Fibroblast of lung (primary cell): ENCODE measurements at regions not wholly inside any gene's neighbourhood (a gene's known extent, or its start where the extent isn't known, plus 50 kb on each side); places are given as distances from the start of the nearest gene placed in this dataset.

Source experiments
- DNase-seq, 2 donors: peaks; one replicate each; pipeline versions ENCODE4 v3.0.0 to v3.0.0-alpha.2; 2010; ENCODE audit warnings: low read depth in 2 of 2
- H2AFZ ChIP-seq: 2 replicates; pipeline ENCODE4 v1.5.1; 2012; ENCODE audit warnings: low read length, control low read depth, inconsistent platforms
- H3K27ac ChIP-seq: 2 replicates; pipeline ENCODE4 v1.5.1; 2011; ENCODE audit warnings: low read length, control low read depth; ENCODE audit not compliant: insufficient read depth
- H3K27me3 ChIP-seq: 2 replicates; pipeline ENCODE4 v1.5.1; 2011; ENCODE audit warnings: mild to moderate bottlenecking, low read length; ENCODE audit not compliant: control insufficient read depth, insufficient read depth
- H3K36me3 ChIP-seq: 2 replicates; pipeline ENCODE4 v1.5.1; 2011; ENCODE audit warnings: low read length; ENCODE audit not compliant: control insufficient read depth, insufficient read depth
- H3K4me1 ChIP-seq: 2 replicates; pipeline ENCODE4 v1.5.1; 2011; ENCODE audit warnings: low read length; ENCODE audit not compliant: control insufficient read depth, insufficient read depth; ENCODE audit errors: extremely low read depth
- H3K4me2 ChIP-seq: 2 replicates; pipeline ENCODE4 v1.5.1; 2011; ENCODE audit warnings: low read length, control low read depth; ENCODE audit not compliant: insufficient read depth; ENCODE audit errors: extremely low read depth
- H3K4me3 ChIP-seq, 4 experiments: fragments of 200-600 bp in 1 of 4; sonication (generic) in 1 of 4; replicated peaks in 1 of 4; 2 replicates each; pipeline ENCODE4 v1.5.1; 2011 to 2016; ENCODE audit warnings: low read length in 4 of 4, low read depth in 3 of 4, mild to moderate bottlenecking in 3 of 4, control low read depth in 2 of 4, inconsistent platforms in 1 of 4, mixed read lengths in 1 of 4; ENCODE audit not compliant: insufficient read depth in 1 of 4; ENCODE audit errors: control extremely low read depth in 1 of 4
- H3K79me2 ChIP-seq: 2 replicates; pipeline ENCODE4 v1.5.1; 2012; ENCODE audit warnings: mild to moderate bottlenecking, low read length, inconsistent platforms; ENCODE audit not compliant: control insufficient read depth, insufficient read depth
- H3K9ac ChIP-seq: 2 replicates; pipeline ENCODE4 v1.5.1; 2011; ENCODE audit warnings: mild to moderate bottlenecking, low read length, control low read depth; ENCODE audit not compliant: insufficient read depth
- H3K9me3 ChIP-seq: 2 replicates; pipeline ENCODE4 v1.5.1; 2012; ENCODE audit warnings: low read depth, low read length; ENCODE audit not compliant: control insufficient read depth, insufficient read depth
- H4K20me1 ChIP-seq: 2 replicates; pipeline ENCODE4 v1.5.1; 2011; ENCODE audit warnings: low read length; ENCODE audit not compliant: control insufficient read depth, insufficient read depth; ENCODE audit errors: extremely low read depth
- EZH2 ChIP-seq: IDR thresholded peaks from 2 replicates; pipeline ENCODE4 v1.5.1; 2012; ENCODE audit warnings: low read length, control low read depth, mild to moderate bottlenecking; ENCODE audit errors: missing control alignments
- TF ChIP-seq, protein P1 (sequence below), 2 donors: IDR thresholded peaks in 1 of 2; conservative IDR thresholded peaks in 1 of 2; 1 replicate in 1 of 2; 2 replicates in 1 of 2; pipeline ENCODE4 v1.5.1; 2011 to 2012; ENCODE audit warnings: low read length in 2 of 2, control low read depth in 1 of 2, inconsistent platforms in 1 of 2, low read depth in 1 of 2, mild to moderate bottlenecking in 1 of 2

DNA sequence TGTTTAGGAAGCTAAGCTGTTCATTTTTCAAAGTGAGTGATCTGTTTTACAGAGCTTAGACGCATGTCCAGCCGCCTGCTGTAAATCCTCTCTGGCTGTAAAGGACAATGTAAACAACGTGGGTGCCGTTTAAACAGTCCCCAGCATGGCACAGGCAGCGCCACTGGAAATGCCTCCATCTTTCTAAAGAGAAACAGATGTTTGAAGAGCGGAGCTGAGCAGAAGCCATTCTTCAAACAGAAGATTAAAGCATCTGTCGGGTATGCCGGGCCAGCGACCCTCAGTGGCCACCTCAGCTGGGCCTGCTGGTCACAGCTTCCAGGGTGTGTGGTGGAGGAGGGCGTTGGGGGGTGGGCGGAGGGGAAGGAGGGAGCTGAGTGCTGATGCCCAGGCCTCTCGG, 138.6 kb downstream of the ERMARD start:
- Histone ChIP-seq H3K79me2 (no peaks in the 10 kb centered on the region), H3K4me1 (no peaks in the 10 kb centered on the region), H4K20me1 (no peaks in the 10 kb centered on the region), H2AFZ (no peak overlapping the region), H3K27ac (no peak overlapping the region), H3K36me3 (no peaks in the 10 kb centered on the region), H3K4me2 (no peak overlapping the region), H3K9me3 (no peaks in the 10 kb centered on the region), H3K27me3 (no peaks in the 10 kb centered on the region), H3K4me3 (no peak overlapping the region), H3K9ac (no peak overlapping the region)
- TF ChIP-seq EZH2, result no peak
- TF ChIP-seq, protein P1, sequence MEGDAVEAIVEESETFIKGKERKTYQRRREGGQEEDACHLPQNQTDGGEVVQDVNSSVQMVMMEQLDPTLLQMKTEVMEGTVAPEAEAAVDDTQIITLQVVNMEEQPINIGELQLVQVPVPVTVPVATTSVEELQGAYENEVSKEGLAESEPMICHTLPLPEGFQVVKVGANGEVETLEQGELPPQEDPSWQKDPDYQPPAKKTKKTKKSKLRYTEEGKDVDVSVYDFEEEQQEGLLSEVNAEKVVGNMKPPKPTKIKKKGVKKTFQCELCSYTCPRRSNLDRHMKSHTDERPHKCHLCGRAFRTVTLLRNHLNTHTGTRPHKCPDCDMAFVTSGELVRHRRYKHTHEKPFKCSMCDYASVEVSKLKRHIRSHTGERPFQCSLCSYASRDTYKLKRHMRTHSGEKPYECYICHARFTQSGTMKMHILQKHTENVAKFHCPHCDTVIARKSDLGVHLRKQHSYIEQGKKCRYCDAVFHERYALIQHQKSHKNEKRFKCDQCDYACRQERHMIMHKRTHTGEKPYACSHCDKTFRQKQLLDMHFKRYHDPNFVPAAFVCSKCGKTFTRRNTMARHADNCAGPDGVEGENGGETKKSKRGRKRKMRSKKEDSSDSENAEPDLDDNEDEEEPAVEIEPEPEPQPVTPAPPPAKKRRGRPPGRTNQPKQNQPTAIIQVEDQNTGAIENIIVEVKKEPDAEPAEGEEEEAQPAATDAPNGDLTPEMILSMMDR (conservative IDR thresholded peaks at IDR 0.05 in 1 of 2, IDR thresholded peaks at IDR 0.05 in 1 of 2; ENCODE audit: low read depth in 1 of 2, low read length in 2 of 2), result no peak
- DNase-seq, result no peak

DNA sequence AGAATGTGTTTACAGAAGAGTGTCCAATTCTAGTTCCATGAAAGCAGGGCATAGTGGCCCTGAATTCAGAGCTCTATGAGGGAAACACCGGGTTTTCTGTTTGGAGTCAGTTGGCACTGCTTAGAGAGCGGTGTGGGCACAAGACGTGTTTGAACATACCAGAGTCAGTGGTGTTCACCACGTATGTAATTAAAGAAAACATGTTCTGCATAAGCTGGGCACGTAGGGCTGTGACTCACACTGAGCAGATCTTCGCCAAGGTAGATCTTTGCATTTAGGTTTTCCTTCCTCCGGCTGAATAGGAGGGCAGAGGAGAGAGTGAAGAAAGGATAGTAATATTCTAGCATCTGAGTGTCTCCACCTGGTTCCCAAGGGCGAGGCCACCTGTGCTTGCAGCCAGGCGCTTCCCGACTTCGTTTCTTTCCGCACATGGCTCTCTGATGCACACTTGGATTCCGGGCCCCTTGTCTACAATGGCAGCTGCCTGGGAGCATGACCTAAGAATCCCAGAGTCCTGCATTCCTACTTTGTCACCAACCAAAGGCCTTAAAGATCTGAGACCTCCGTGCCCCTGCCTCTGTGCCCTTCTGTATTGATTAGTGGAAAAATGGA, 136.2 kb downstream of the ERMARD start:
- H3K79me2 ChIP-seq, result no peaks in the 10 kb centered on the region
- no peaks in the 10 kb centered on the region for H3K4me1 ChIP-seq
- H3K9ac ChIP-seq, result no peak overlapping the region
- no peak overlapping the region for H3K27ac ChIP-seq
- no peak for TF ChIP-seq EZH2
- TF ChIP-seq, protein P1 (conservative IDR thresholded peaks at IDR 0.05 in 1 of 2, IDR thresholded peaks at IDR 0.05 in 1 of 2; ENCODE audit: low read depth in 1 of 2, low read length in 2 of 2), result no peak
- no peaks in the 10 kb centered on the region for H3K27me3 ChIP-seq
- no peak overlapping the region for H2AFZ ChIP-seq
- no peaks in the 10 kb centered on the region for H4K20me1 ChIP-seq
- H3K9me3 ChIP-seq, result no peaks in the 10 kb centered on the region
- H3K4me3 ChIP-seq, result no peak overlapping the region
- H3K36me3 ChIP-seq, result no peaks in the 10 kb centered on the region
- H3K4me2 ChIP-seq, result no peak overlapping the region
- DNase-seq, result no peak

DNA sequence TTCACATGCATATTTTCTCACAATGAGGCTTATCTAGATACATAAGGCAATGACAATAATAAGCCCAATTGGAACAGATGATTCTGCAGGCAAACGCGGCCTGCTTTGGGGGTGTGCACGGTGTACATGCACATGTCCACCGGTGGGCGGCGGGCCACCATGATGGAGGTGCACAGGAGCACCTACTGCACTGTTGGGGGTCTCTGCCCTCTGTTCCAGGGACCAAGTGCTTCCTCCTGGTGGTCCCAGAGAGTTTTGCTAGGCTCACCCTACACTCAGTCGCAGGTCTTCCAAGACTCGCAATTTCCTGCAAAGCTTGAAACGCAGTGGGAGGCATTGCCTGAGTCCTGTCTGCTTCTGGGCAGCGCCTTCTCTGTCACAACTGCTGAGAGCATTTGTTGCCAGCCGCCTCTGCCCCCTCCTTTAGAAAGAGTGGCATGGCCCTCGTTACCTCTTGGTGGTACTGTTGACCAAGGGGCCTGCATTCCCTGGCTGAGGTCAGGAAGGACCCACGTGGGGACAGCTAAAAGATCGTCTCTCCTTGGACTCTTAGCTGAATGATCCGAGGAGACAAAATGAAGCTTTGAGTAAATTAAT, 135.3 kb downstream of the ERMARD start:
- Histone ChIP-seq H3K27ac (no peak overlapping the region), H4K20me1 (no peaks in the 10 kb centered on the region), H2AFZ (no peak overlapping the region), H3K4me2 (no peak overlapping the region), H3K9ac (no peak overlapping the region), H3K4me1 (no peaks in the 10 kb centered on the region), H3K79me2 (no peaks in the 10 kb centered on the region), H3K4me3 (no peak overlapping the region), H3K36me3 (no peaks in the 10 kb centered on the region), H3K9me3 (no peaks in the 10 kb centered on the region), H3K27me3 (no peaks in the 10 kb centered on the region)
- TF ChIP-seq EZH2, result no peak
- TF ChIP-seq, protein P1 (conservative IDR thresholded peaks at IDR 0.05 in 1 of 2, IDR thresholded peaks at IDR 0.05 in 1 of 2; ENCODE audit: low read depth in 1 of 2, low read length in 2 of 2), result no peak
- no peak for DNase-seq
